IPS DF 6.9 (cell line): ENCODE measurements at regions not wholly inside any gene's neighbourhood (a gene's known extent, or its start where the extent isn't known, plus 50 kb on each side); places are given as distances from the start of the nearest gene placed in this dataset.

Source experiments
- DNase-seq: peaks from one replicate; pipeline ENCODE4 v3.0.0-alpha.2; 2013; ENCODE audit warnings: low read depth, low spot score
- H3K27ac ChIP-seq: one replicate; pipeline ENCODE4 v1.5.1; 2013; ENCODE audit warnings: low read length, control low read depth
- H3K27me3 ChIP-seq: 2 replicates; pipeline ENCODE4 v1.6.1; 2013; ENCODE audit warnings: mild to moderate bottlenecking, low read length; ENCODE audit not compliant: control insufficient read depth, insufficient read depth
- H3K36me3 ChIP-seq: 2 replicates; pipeline ENCODE4 v1.6.1; 2013; ENCODE audit warnings: low read length; ENCODE audit not compliant: control insufficient read depth, insufficient read depth
- H3K4me1 ChIP-seq: 2 replicates; pipeline ENCODE4 v1.6.1; 2013; ENCODE audit warnings: low read length; ENCODE audit not compliant: control insufficient read depth, insufficient read depth
- H3K4me3 ChIP-seq: 2 replicates; pipeline ENCODE4 v1.5.1; 2013; ENCODE audit warnings: mild to moderate bottlenecking, low read length
- H3K9me3 ChIP-seq: 2 replicates; pipeline ENCODE4 v1.6.1; 2013; ENCODE audit warnings: low read length, inconsistent platforms; ENCODE audit not compliant: control insufficient read depth, insufficient read depth
- WGBS: extraction: QIAGEN DNeasy Blood & Tissue Kit; methylation state at CpG from one replicate; pipeline ENCODE4 v1.1.7; 2013; ENCODE audit warnings: mixed read lengths, missing lambda C conversion rate; ENCODE audit not compliant: insufficient read length, insufficient coverage; 5-methylcytosine and 5-hydroxymethylcytosine counted together

GRCh38 chr10:7467031-7467667 lies 56.3 kb upstream of the SFMBT2 start:
- no peak overlapping the region for H3K27ac ChIP-seq
- H3K9me3 ChIP-seq = no peaks in the 10 kb centered on the region
- DNase-seq = no peak
- WGBS = no CpG with 5 or more reads among the region's 7 CpGs
- no peak overlapping the region for H3K4me3 ChIP-seq
- no peaks in the 10 kb centered on the region for H3K27me3 ChIP-seq
- no peaks in the 10 kb centered on the region for H3K36me3 ChIP-seq
- no peaks in the 10 kb centered on the region for H3K4me1 ChIP-seq

- WGBS = 100% methylated on average over 2 of the region's 8 CpGs
- no peak overlapping the region for H3K27ac ChIP-seq
- no peaks in the 10 kb centered on the region for H3K36me3 ChIP-seq
- DNase-seq = no peak
- no peaks in the 10 kb centered on the region for H3K4me1 ChIP-seq
- no peak overlapping the region for H3K4me3 ChIP-seq
- no peaks in the 10 kb centered on the region for H3K9me3 ChIP-seq
- no peaks in the 10 kb centered on the region for H3K27me3 ChIP-seq
These were observed 53.9 kb upstream of the SFMBT2 start for GRCh38 chr10:7464691-7465090.
